HG02759 (cell line): ENCODE measurements at regions not wholly inside any gene's neighbourhood (a gene's known extent, or its start where the extent isn't known, plus 50 kb on each side); places are given as distances from the start of the nearest gene placed in this dataset.
"Not testable (repeated sequence)": the region's sequence is repeated elsewhere in the genome, so short reads cannot be mapped to it uniquely, and the experiment has no call there.

Experiments
- ATAC-seq: cut with Tn5 transposase; IDR thresholded peaks from one replicate; pipeline ENCODE4 v1.9.1; 2021; ENCODE audit warnings: mild to moderate bottlenecking, moderate library complexity; ENCODE audit not compliant: unreplicated experiment

GRCh38 chr6:167467793-167468431 lies 143.0 kb downstream of the TTLL2 start:
- ATAC-seq: no peak

DNA sequence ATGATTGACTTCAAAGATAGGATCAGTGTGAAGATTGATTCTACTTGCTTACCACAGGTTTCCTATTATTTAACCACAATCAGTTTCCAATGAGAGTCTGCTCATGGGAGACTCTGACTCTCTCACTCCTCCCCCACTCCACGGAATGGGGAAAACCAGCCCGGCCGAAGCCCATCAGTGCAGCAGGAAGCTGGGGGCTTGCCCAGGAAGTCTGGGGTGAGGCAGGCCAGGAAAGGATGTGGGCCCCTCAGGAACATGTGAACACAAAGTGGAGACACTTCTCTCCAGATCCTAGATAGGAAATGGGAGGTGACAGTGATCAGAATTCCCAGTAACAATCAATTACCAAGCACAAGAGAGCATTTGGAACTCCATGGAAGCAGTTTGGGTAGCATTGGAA lies 144.2 kb downstream of the TTLL2 start:
- no peak for ATAC-seq

DNA sequence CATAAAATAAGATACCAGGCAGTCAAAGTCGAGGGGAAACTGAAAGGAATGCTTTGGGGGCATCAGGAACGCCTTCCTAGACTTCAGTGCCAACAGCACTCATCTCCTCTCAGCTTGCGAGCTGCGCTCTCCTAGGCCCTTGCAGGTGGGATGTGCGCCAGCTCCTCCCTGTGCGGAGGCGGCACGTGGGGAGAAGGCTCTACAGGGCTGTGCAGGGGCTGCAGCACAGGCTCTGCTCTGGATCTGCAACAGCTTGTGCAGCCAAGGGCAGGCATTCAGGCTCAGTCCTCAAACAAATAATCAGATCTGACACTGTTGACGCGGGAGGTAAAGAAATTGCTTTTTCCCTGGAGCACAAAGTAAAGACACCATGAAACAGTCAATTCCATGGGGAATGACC lies 144.8 kb downstream of the TTLL2 start:
- no peak for ATAC-seq

GRCh38 chr6:167470101-167470835 lies 145.4 kb downstream of the TTLL2 start:
- ATAC-seq: no peak

- ATAC-seq: no peak
These were observed 146.1 kb downstream of the TTLL2 start for GRCh38 chr6:167470836-167471547.

DNA sequence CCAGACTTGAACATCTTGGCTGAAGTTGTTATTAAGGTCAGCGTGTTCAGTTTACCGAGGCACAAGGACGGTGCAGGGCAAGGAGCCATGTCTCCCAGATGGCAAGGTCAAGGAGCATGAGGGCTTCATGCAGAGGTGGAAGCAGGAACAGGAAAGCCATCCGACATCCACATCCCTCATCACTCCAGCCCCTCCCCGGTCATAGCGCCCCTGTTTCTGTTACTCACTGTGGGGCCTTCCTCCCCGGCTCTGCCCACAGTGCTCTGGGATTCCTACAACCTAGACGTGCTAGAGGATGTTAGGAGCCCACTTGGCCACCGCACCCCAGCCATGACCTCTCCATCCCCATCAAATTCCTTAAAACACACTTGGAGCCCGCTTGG lies 146.7 kb downstream of the TTLL2 start:
- no peak for ATAC-seq

- no peak for ATAC-seq
These were observed 147.3 kb downstream of the TTLL2 start for GRCh38 chr6:167472148-167472547.

DNA sequence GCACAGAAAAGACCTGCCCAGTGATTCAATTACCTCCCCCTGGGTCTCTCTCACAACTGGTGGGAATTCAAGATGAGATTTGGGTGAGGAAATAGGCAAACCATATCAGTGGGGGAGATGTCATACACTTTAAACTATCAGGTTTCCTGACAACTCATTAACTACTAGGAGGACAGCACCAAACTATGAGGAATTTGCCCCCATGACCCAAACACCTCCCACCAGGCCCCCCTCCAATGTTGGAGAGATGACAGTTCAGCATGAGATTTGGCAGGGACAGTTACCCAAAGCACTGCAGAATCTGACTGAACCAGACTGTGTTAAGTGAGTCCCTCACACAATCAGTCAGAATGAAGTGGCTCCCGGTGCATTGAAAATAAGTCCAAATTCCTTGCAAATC lies 148.0 kb downstream of the TTLL2 start:
- no peak for ATAC-seq

DNA sequence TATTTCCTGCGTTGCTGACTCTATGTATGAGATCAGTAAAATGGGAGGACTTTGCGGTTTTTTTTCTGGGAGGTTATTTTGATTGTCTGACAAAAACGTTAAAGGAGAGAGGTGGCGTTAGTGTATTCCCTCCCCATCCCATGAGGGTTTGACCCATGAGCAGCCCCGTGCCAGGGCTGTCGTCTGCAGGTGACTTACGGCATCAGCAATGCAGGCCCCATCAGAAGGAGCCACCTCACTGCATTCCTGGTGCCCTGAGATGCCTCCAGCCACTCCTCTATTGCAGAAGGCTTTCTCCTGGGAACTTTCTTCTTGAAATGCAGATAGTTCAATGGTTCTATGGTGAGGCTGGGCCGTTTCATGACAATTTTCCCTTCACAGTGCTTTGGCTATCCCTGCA lies 149.3 kb downstream of the TTLL2 start:
- no peak for ATAC-seq

DNA sequence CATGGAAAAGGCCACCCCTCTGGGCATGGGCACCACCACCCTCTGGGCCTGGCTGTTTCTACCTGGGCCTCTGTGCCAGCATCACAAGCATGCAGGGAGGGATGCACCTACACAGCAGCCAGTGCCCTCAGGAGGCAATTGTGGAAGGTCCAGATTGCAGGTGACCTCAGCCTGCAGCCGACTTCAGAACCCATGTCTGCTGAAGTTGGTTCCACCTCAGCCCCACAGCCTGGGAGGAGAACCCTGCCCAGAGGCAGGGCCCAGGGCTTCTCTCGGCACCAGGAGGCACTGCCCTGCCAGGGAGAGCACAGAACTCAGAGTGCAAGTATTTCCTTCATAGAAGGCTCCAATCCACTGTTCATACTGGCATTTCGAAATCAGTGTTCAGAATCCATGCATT lies 149.8 kb downstream of the TTLL2 start:
- ATAC-seq: no peak

GRCh38 chr6:167475947-167476346 lies 151.1 kb downstream of the TTLL2 start:
- ATAC-seq: no peak

GRCh38 chr6:167476844-167477595 lies 152.1 kb downstream of the TTLL2 start:
- no peak for ATAC-seq

GRCh38 chr6:167477688-167478087 lies 152.8 kb downstream of the TTLL2 start:
- no peak for ATAC-seq

- ATAC-seq: no peak
These were observed 154.4 kb downstream of the TTLL2 start for GRCh38 chr6:167479301-167479700.

DNA sequence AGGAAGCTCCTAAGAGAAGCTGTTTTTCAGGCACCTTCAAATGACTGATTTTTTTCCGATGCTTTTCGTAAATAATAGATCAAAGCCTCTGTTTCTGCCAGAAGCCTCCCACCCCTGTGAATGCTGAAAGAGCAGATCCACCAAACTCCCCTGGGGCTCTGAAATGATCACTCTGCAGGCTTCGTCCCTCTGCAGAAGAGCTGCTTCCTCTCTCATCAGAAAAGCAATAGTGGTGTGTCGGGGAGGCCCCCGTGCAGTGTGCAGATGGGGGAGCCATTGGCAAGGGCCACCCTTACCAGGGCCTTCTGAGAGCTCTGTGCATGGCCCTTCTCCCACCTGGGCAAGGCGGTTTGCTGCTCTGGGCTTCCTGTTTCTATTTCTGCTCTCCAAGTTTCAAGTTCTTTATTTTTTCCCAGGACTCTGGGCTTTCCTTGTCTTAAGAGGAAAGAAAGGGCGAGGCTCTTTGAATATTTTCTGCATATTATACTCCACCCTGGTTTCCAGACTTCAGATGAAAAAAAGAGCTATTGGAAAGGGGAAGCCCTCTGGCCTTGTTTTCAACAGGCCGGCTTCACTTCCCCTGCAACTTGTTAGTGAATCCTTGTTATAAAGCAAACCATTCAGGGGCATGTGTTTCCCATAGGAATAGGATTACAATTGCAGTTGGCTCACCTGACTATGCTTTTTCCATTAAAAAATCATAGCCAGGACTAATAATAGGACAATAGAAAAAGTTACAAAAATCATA lies 155.2 kb downstream of the TTLL2 start:
- ATAC-seq: no peak

- ATAC-seq: no peak
These were observed 156.5 kb downstream of the TTLL2 start for GRCh38 chr6:167481307-167481926.

DNA sequence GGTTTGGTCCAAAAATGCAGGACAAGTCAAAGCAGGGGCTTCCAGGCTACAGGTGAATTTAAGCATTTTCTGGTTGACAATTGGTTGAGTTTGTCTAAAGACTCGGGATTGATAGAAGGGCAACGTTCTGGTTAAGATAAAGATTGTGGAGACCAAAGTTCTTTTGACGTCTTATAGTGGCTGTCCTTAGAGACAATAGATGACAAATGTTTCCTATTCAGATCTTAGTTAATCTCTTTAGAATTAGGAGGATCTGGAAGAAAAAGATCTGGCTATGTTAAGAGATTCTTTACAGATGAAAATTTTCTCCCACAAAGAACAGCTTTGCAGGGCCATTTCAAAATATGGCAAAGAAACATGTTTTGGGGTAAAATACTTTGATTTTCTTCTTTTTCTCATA lies 157.9 kb downstream of the TTLL2 start:
- not testable (repeated sequence) for ATAC-seq

- no peak for ATAC-seq
These were observed 160.5 kb downstream of the TTLL2 start for GRCh38 chr6:167485186-167485978.
